ENCODE measurements at regions not wholly inside any gene's neighbourhood (a gene's known extent, or its start where the extent isn't known, plus 50 kb on each side); places are given as distances from the start of the nearest gene placed in this dataset.
A peak's percentile ranks its signal among the peaks of the same experiment; 100 is the strongest.

DNA sequence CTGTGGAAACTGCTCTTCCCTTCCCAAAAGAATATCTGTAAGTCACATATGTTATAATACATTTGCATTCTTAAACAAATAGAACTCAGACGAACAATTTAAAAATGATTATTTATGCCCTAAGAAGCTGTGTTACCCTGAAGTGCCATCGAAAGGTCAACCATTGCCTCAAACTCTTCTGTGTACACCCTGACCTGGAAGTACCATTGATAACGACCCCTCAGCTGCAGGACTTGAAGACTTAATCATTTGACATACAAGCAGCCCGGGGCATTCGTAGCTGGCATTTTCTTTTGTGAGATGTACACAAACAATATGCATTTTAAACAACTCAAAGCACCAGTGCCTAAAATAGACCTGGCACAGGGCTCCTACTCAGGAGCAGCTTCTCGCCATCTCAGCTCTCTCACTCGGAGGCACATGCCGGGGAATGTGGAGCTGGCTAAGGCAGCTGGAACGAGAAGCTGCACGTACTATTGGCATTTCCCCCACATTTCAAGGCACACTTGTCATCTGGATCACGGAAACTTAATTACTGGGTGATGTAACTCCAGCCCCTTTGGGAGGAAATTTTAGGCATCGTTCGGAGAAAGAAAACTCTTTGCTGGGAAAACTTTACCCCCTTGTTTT lies 170.0 kb upstream of the GALNT5 start:
- Histone ChIP-seq H3K9ac (ENCODE audit: low read depth, low read length, poor library complexity) (no peak overlapping the region), H2AFZ (ENCODE audit: low read length) (peak overlapping the region; percentile 32)
- no CpG with 5 or more reads among the region's 13 CpGs for WGBS, 2 donors (ENCODE audit: extremely low coverage in 2 of 2, insufficient read length in 2 of 2, insufficient replicate concordance in 1 of 2)

DNA sequence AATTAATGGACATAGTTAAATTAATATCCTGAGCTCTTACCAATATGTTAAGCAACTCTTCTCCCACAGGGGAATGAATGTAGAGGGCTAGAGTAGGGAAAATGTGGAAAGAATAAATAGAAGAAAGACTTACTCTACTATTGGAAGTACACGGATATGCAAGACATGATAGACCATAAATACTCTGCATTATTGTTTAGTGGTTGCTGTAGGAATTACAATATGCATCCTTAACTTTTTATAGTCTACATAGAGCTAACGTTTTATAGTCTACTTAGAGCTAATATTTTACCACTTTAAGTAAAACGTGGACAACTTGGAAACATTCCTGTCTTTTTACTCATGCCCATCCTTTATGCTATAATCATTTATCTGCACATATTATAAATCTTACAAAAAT lies 163.8 kb upstream of the GALNT5 start:
- Histone ChIP-seq H2BK15ac (ENCODE audit: low read length) (no peak overlapping the region), H3K9me3 (replicated peaks in 1 of 2; ENCODE audit: control insufficient read depth in 2 of 2, insufficient read depth in 1 of 2, low read depth in 1 of 2, low read length in 2 of 2) (no peaks in the 10 kb centered on the region), H2BK5ac (ENCODE audit: low read length) (no peak overlapping the region), H3K4me1 (ENCODE audit: control insufficient read depth in 2 of 2, insufficient read depth in 1 of 2, low read depth in 1 of 2, low read length in 2 of 2) (no peaks in the 10 kb centered on the region), H3K9ac (ENCODE audit: low read depth, low read length, poor library complexity) (no peak overlapping the region), H3K79me1 (ENCODE audit: low read depth, low read length) (no peaks in the 10 kb centered on the region), H3K4ac (ENCODE audit: low read length) (no peak overlapping the region), H3K14ac (ENCODE audit: low read length) (no peak overlapping the region), H3K18ac (ENCODE audit: low read length) (no peak overlapping the region), H3K23ac (ENCODE audit: low read depth, low read length, poor library complexity) (no peak overlapping the region), H3K27me3 (ENCODE audit: control insufficient read depth in 3 of 3, insufficient read depth in 3 of 3, low read depth in 1 of 3, low read length in 3 of 3) (no peaks in the 10 kb centered on the region), H3K36me3 (replicated peaks in 1 of 2; ENCODE audit: control insufficient read depth in 2 of 2, insufficient read depth in 2 of 2, low read length in 2 of 2) (no peaks in the 10 kb centered on the region), H3K27ac (replicated peaks; ENCODE audit: low read length) (no peak overlapping the region), H3K4me2 (ENCODE audit: insufficient read depth, low read length, poor library complexity, severe bottlenecking) (no peak overlapping the region), H4K91ac (ENCODE audit: low read depth, low read length, poor library complexity) (no peak overlapping the region), H2AFZ (ENCODE audit: low read length) (no peak overlapping the region), H2AK5ac (ENCODE audit: low read depth, low read length) (no peak overlapping the region), H4K8ac (ENCODE audit: low read depth, low read length) (no peak overlapping the region), H2BK12ac (ENCODE audit: low read length) (no peak overlapping the region), H2BK120ac (ENCODE audit: low read depth, low read length) (no peak overlapping the region), H3K4me3 (ENCODE audit: low read length in 2 of 2) (no peak overlapping the region)
- DNase-seq (ENCODE audit: low spot score), result no peak
- no CpG with 5 or more reads among the region's 3 CpGs for WGBS, 2 donors (ENCODE audit: extremely low coverage in 2 of 2, insufficient read length in 2 of 2, insufficient replicate concordance in 1 of 2)

More for the DNA sequence above, 170.0 kb upstream of the GALNT5 start:
- no peak overlapping the region for H3K14ac ChIP-seq (ENCODE audit: low read length)
- no peak overlapping the region for H3K4ac ChIP-seq (ENCODE audit: low read length)
- H3K18ac ChIP-seq (ENCODE audit: low read length), result no peak overlapping the region
- no peak overlapping the region for H2AK5ac ChIP-seq (ENCODE audit: low read depth, low read length)
- no peaks in the 10 kb centered on the region for H3K79me1 ChIP-seq (ENCODE audit: low read depth, low read length)
- no peak overlapping the region for H2BK5ac ChIP-seq (ENCODE audit: low read length)
- H2BK15ac ChIP-seq (ENCODE audit: low read length), result no peak overlapping the region
- H4K8ac ChIP-seq (ENCODE audit: low read depth, low read length), result no peak overlapping the region
- H3K36me3 ChIP-seq (replicated peaks in 1 of 2; ENCODE audit: control insufficient read depth in 2 of 2, insufficient read depth in 2 of 2, low read length in 2 of 2), result no peaks in the 10 kb centered on the region
- H3K4me3 ChIP-seq (ENCODE audit: low read length in 2 of 2), result no peak overlapping the region
- H3K27me3 ChIP-seq (ENCODE audit: control insufficient read depth in 3 of 3, insufficient read depth in 3 of 3, low read depth in 1 of 3, low read length in 3 of 3), result no peaks in the 10 kb centered on the region
- H3K4me1 ChIP-seq (ENCODE audit: control insufficient read depth in 2 of 2, insufficient read depth in 1 of 2, low read depth in 1 of 2, low read length in 2 of 2), result peaks cover 0 to 5% of the 10 kb centered on the region in 2 donors
- DNase-seq (ENCODE audit: low spot score), result no peak
- no peaks in the 10 kb centered on the region for H3K9me3 ChIP-seq (replicated peaks in 1 of 2; ENCODE audit: control insufficient read depth in 2 of 2, insufficient read depth in 1 of 2, low read depth in 1 of 2, low read length in 2 of 2)
- no peak overlapping the region for H3K4me2 ChIP-seq (ENCODE audit: insufficient read depth, low read length, poor library complexity, severe bottlenecking)
- no peak overlapping the region for H3K27ac ChIP-seq (replicated peaks; ENCODE audit: low read length)
- no peak overlapping the region for H4K91ac ChIP-seq (ENCODE audit: low read depth, low read length, poor library complexity)
- H2BK12ac ChIP-seq (ENCODE audit: low read length), result no peak overlapping the region
- no peak overlapping the region for H2BK120ac ChIP-seq (ENCODE audit: low read depth, low read length)
- H3K23ac ChIP-seq (ENCODE audit: low read depth, low read length, poor library complexity), result no peak overlapping the region

- peaks cover 0 to 1% of the 10 kb centered on the region in 2 donors for H3K9me3 ChIP-seq (replicated peaks in 1 of 2; ENCODE audit: control insufficient read depth in 2 of 2, insufficient read depth in 1 of 2, low read depth in 1 of 2, low read length in 2 of 2)
- H3K23ac ChIP-seq (ENCODE audit: low read depth, low read length, poor library complexity), result no peak overlapping the region
- no peak overlapping the region for H4K8ac ChIP-seq (ENCODE audit: low read depth, low read length)
- no peak overlapping the region for H3K27ac ChIP-seq (replicated peaks; ENCODE audit: low read length)
- H2BK5ac ChIP-seq (ENCODE audit: low read length), result no peak overlapping the region
- no peaks in the 10 kb centered on the region for H3K79me1 ChIP-seq (ENCODE audit: low read depth, low read length)
- no peak overlapping the region for H3K18ac ChIP-seq (ENCODE audit: low read length)
- no peak overlapping the region for H4K91ac ChIP-seq (ENCODE audit: low read depth, low read length, poor library complexity)
- no peak overlapping the region for H3K9ac ChIP-seq (ENCODE audit: low read depth, low read length, poor library complexity)
- no peak for DNase-seq (ENCODE audit: low spot score)
- no peak overlapping the region for H2AFZ ChIP-seq (ENCODE audit: low read length)
- no peak overlapping the region for H2BK15ac ChIP-seq (ENCODE audit: low read length)
- no peak overlapping the region for H2BK120ac ChIP-seq (ENCODE audit: low read depth, low read length)
- no peak overlapping the region for H3K4me2 ChIP-seq (ENCODE audit: insufficient read depth, low read length, poor library complexity, severe bottlenecking)
- WGBS, 2 donors (ENCODE audit: extremely low coverage in 2 of 2, insufficient read length in 2 of 2, insufficient replicate concordance in 1 of 2), result no CpG with 5 or more reads among the region's 1 CpG
- no peak overlapping the region for H3K14ac ChIP-seq (ENCODE audit: low read length)
- no peak overlapping the region for H3K4me3 ChIP-seq (ENCODE audit: low read length in 2 of 2)
- H2BK12ac ChIP-seq (ENCODE audit: low read length), result no peak overlapping the region
- no peaks in the 10 kb centered on the region for H3K27me3 ChIP-seq (ENCODE audit: control insufficient read depth in 3 of 3, insufficient read depth in 3 of 3, low read depth in 1 of 3, low read length in 3 of 3)
- no peak overlapping the region for H3K4ac ChIP-seq (ENCODE audit: low read length)
- no peak overlapping the region for H2AK5ac ChIP-seq (ENCODE audit: low read depth, low read length)
- no peaks in the 10 kb centered on the region for H3K4me1 ChIP-seq (ENCODE audit: control insufficient read depth in 2 of 2, insufficient read depth in 1 of 2, low read depth in 1 of 2, low read length in 2 of 2)
- H3K36me3 ChIP-seq (replicated peaks in 1 of 2; ENCODE audit: control insufficient read depth in 2 of 2, insufficient read depth in 2 of 2, low read length in 2 of 2), result no peaks in the 10 kb centered on the region
Observed at GRCh38 chr2:157105372-157105771, 152.1 kb upstream of the GALNT5 start.

DNA sequence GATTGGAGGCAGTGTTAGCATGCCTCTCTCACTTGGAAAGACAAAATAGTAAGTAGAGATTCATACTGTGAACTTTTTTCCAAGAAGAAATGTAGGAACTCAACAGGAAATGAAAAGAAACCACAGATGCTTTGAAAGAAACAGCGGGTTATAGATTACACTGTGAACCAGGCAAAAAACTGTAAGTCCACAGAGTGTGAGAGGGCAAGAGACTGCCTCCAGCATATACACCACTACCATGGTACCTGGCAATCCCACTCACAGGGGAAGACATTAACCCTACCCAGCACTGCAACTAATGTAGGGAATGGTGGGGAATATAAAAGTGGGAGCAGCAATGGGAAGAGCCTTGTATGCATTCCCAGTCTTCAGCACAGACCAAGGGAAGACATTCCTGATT lies 150.6 kb upstream of the GALNT5 start:
- Histone ChIP-seq H3K14ac (ENCODE audit: low read length) (no peak overlapping the region), H4K91ac (ENCODE audit: low read depth, low read length, poor library complexity) (no peak overlapping the region), H3K4me3 (ENCODE audit: low read length in 2 of 2) (no peak overlapping the region), H3K4me1 (ENCODE audit: control insufficient read depth in 2 of 2, insufficient read depth in 1 of 2, low read depth in 1 of 2, low read length in 2 of 2) (no peaks in the 10 kb centered on the region), H3K18ac (ENCODE audit: low read length) (no peak overlapping the region), H2BK12ac (ENCODE audit: low read length) (no peak overlapping the region), H2BK15ac (ENCODE audit: low read length) (no peak overlapping the region), H2BK120ac (ENCODE audit: low read depth, low read length) (no peak overlapping the region), H3K9ac (ENCODE audit: low read depth, low read length, poor library complexity) (no peak overlapping the region), H2BK5ac (ENCODE audit: low read length) (no peak overlapping the region), H3K4me2 (ENCODE audit: insufficient read depth, low read length, poor library complexity, severe bottlenecking) (no peak overlapping the region), H3K27ac (replicated peaks; ENCODE audit: low read length) (no peak overlapping the region), H3K79me1 (ENCODE audit: low read depth, low read length) (no peaks in the 10 kb centered on the region), H3K36me3 (replicated peaks in 1 of 2; ENCODE audit: control insufficient read depth in 2 of 2, insufficient read depth in 2 of 2, low read length in 2 of 2) (no peaks in the 10 kb centered on the region), H2AFZ (ENCODE audit: low read length) (no peak overlapping the region), H3K27me3 (ENCODE audit: control insufficient read depth in 3 of 3, insufficient read depth in 3 of 3, low read depth in 1 of 3, low read length in 3 of 3) (no peaks in the 10 kb centered on the region), H2AK5ac (ENCODE audit: low read depth, low read length) (no peak overlapping the region), H3K4ac (ENCODE audit: low read length) (no peak overlapping the region), H4K8ac (ENCODE audit: low read depth, low read length) (no peak overlapping the region), H3K23ac (ENCODE audit: low read depth, low read length, poor library complexity) (no peak overlapping the region), H3K9me3 (replicated peaks in 1 of 2; ENCODE audit: control insufficient read depth in 2 of 2, insufficient read depth in 1 of 2, low read depth in 1 of 2, low read length in 2 of 2) (peaks cover 0 to 1% of the 10 kb centered on the region in 2 donors)
- no peak for DNase-seq (ENCODE audit: low spot score)
- WGBS, 2 donors (ENCODE audit: extremely low coverage in 2 of 2, insufficient read length in 2 of 2, insufficient replicate concordance in 1 of 2), result no CpG with 5 or more reads among the region's 1 CpG
